ENCODE measurements at regions not wholly inside any gene's neighbourhood (a gene's known extent, or its start where the extent isn't known, plus 50 kb on each side); places are given as distances from the start of the nearest gene placed in this dataset.

DNA sequence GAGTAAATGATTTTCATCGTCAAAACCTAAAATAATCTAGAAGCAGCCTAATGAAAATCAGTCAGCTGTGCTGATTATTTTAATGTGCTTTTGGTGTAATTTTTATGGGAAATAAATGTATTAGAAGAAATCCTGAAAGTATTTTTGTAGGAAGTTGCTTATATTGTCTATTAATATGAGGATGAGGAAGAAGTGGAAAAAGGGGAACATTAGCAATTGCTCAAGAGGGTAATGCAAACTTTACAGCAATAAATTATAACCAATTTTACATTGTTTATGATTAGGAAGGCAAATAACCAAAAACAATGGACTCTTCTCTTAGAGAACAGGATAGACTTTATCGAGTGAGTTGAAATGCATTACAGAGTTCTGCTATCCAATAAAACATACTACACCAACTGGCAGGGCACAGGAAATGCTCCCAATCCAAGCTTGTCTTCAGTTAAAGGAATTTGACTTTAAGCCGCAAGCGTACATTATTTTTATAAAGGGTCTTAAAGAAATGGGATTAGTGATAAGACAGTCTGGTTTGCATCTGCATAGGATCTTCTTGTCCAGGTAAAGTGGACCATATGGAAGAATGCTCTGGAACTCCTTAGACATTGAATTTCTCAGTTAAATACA lies 374.8 kb downstream of the PDGFC start:
- DNase-seq (ENCODE audit: extremely low read depth, low read depth, low spot score): no peak

DNA sequence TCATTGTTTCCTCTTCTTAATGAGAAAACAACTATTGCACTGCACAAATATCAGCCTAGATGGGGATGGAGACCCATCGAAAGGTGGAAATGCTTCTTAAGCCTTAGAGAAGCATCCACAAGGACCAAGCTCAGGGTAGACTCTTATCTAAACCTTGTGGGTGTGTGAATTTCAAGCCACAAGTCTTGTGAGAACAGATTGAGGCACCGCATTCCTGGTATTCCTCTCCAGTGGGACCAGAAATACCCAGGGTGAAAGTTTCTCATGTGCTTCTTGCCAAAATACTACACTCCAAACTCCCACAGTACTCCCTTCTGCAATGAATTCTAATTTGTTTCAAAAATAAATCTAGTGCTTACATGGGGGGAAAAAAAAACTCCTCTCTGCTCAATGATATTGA lies 375.6 kb downstream of the PDGFC start:
- no peak for DNase-seq (ENCODE audit: extremely low read depth, low read depth, low spot score)

DNA sequence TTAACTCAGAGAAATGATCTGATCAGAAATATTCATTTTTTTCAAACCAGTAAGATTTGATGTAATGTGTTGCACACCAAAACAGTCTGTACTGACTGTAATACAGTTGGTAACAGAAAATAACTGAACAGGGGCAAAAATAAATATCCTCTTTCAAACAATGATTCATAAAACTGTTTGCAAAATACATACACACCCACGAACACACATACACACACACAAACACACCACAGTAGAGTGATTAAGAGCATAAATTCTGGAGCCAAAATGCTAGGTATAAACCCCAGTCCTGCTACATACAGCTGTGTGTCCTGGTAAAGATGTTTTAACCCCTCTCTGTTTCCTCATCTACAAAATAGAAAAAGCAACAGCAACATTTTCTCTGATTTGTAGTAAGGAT lies 376.6 kb downstream of the PDGFC start:
- no peak for DNase-seq (ENCODE audit: extremely low read depth, low read depth, low spot score)

DNA sequence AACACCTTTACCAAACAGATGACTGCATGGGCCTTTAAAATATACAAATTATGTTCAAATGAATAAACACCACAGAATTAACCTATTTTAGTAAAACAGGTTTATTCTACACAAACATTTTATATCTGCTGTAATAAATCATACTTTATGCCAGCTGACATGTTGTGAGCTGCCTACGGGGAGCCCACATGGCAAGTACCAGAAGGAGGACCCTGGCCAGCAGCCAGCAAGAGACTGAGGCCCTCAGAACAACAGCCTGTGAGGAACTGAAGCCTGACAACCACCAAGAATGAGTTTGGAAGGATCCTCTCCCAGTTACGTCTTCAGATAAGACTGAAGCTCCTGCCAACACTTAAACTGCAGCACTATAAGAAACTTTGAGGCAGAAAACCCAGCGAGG lies 377.0 kb downstream of the PDGFC start:
- no peak for DNase-seq (ENCODE audit: extremely low read depth, low read depth, low spot score)

DNA sequence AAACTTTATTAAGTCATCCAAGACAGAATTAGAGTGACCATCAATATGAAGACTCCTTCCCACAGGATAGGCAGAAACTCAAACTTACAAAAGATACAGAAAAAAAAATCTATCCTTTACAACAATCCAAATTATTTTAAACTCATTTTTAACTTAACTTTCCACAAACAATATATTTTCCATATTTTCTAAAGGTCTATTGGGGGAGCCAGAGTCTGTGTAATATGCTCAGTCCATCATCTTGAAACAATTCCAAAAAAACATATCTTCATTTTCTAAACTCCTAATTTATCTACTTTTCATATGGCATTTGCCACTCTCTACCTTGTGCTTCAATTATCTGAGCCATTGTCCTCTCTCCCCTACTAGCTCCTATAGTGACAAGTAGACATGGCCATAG lies 378.1 kb downstream of the PDGFC start:
- DNase-seq (ENCODE audit: extremely low read depth, low read depth, low spot score): no peak

DNA sequence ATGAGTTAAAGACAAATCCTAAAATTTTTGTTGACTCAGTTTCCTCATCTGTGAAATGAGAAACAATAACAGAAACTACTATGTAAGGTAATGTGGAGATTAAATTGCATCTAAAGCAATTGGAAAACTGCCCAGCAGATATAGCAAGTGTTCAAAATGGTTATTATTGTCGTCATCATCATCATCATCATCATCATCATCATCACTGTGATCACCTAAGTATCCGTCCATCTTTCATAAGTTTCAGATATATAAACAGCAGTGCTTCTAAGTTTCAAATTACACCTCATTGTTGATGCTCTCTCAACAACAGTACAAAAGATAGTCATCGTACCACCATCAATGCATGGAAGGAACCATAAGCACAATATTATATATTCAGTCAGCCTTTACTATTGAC lies 379.9 kb downstream of the PDGFC start:
- no peak for DNase-seq (ENCODE audit: extremely low read depth, low read depth, low spot score)

DNA sequence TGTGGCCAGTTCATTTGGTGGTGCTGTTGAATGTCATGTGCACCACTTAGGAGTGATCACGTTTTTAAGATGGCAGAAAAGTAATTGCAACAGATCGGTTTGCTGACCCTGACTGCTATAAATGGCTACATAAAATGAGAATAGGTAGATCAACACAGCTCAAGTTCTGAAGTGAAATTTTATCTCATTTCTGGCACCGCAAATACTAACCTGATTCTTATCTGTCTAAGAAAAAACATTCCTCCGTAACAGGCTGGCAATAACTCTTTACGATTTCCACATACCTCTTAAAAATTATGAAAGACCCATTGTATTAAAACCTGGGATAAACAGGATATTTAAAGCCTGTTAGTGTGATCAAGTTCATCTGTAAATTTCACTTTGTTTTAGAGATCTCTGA lies 387.5 kb downstream of the PDGFC start:
- DNase-seq (ENCODE audit: extremely low read depth, low read depth, low spot score): no peak

DNA sequence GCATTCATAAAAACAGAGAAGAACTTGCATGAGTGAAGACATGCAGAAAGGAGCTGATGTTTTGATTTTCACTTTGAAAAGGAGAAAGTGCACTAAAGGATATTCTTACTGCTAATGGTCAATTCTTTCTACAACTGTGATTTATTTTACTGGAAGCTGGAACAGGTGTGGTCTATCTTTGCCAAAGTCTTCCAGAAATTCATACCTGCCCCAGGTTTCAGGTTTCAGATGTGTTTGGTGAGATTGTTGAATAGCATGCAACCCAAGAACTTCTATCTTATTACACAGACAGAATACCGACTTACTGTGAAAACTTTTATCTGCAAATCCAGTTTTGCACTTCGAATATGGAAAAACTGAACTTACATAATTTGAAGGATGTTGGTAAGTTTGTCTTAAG lies 388.3 kb downstream of the PDGFC start:
- no peak for DNase-seq (ENCODE audit: extremely low read depth, low read depth, low spot score)

DNA sequence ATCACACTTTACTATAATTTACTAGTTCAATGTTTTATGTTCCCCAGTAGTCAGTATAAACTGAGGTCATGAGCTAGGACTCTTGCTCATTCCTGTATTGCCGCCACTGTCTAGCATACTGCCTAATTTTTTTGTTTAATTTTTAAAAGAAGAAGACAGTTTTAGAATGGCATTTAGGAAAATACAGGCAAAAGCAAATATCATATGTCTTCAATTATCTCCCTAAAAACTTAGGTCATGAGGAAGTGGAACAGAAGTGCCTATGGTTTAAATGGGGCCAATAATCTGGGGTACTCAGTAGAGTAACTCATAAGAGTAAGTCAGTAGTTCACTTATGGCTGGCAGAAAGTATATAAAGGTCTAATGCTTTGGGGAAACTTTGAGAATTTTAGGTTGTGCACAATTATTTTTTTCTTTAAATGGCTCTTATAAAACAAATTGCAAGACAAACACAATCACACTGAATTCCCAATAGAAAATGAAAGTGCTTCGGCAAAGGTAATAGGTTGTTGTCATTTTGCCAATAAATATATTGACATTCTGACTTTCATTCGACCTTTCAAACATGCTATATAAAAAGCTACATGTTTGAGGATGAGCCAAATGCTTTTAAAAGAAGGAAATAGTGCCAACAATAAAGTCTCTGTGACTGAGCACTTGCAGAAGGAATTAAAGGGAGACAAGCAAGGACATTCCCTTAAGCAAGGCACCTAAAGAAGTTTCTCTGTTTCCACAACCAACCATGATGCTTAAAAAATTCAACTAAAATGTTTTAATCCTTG lies 390.1 kb downstream of the PDGFC start:
- no peak for DNase-seq (ENCODE audit: extremely low read depth, low read depth, low spot score)

DNA sequence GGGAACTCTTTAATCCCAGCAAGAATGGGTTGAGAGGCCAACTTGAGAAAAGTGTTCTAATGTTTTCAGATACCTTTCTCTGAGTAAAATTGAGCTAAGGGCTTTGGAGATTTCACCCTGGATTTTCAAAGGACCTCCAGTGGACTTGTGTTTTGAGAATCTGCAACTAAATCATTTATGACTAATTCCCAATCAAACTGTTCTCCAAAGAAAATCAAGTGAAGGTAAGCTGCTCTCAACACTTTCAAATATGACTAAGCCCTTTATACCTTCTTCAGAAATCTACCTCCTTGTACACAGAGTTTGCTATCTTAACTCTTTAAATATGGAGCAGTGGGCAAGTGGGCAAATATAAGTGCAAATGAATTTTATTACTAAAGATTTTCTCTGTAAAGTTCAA lies 392.9 kb downstream of the PDGFC start:
- no peak for DNase-seq (ENCODE audit: extremely low read depth, low read depth, low spot score)

DNA sequence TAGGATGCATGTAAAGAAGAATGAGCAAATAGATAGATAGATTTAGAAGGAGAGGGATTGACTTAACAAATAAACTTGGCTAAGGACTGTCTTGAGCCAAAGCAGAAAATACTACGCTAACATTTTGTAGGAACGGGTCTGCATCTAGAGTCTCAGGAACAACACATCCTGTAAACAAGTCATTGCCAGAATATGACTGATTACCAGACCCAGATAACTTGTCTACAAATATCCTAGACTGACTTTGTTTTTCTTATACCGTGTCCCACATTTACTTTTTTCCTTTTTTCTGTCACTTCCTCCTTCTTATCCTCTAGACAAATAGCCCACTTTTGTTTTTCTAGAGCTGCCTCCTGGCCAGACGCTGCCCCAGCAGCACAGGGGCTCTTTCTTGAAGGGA lies 393.6 kb downstream of the PDGFC start:
- DNase-seq (ENCODE audit: extremely low read depth, low read depth, low spot score): no peak

DNA sequence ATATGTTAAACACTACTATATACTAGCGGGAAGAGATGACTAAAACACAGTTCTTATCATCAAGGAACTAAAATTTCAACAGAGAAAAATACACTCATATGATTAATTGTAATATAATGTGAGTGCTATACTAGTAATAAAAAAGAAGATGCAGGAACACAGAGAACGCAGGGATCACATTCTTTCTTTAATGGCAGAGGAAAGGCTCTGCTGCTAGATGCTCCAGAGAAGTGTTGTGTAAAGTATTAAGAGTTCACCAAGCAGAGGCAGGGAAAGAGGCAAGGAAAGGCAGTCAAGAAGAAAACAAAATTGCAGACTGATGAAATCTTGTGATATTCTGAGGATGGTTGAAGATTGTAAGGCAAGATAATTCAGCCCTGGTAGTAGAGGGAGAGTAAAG lies 394.7 kb downstream of the PDGFC start:
- DNase-seq (ENCODE audit: extremely low read depth, low read depth, low spot score): no peak

DNA sequence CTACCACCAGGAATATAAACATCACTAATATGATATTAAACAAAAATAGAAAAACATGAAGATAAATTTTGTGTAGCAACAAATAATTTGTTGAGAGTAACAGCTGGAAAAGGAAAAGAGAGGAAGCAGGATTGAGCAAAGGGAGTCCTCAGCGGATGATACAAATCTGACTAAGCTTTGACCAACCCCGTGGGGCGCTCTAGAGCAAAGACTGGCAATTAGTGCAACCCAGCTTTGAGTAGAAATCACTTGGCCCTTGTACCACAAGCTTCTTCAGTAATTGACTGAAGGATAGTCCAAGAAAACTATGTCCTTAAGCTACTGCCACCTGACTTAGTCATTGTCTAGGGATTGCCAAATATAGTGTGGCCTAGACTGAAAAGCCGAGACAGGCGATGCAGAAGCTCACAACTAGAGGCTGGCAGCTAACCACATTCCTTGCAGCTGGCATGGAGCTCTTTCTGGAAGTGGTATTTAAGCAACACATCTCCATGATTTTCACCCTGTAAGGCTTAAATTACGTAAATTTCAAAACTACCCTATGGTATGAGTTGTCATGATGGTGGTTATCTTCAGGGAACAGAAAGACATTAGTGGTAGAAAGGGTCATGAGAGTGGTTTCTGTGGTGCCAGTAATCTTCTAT lies 396.0 kb downstream of the PDGFC start:
- no peak for DNase-seq (ENCODE audit: extremely low read depth, low read depth, low spot score)

DNA sequence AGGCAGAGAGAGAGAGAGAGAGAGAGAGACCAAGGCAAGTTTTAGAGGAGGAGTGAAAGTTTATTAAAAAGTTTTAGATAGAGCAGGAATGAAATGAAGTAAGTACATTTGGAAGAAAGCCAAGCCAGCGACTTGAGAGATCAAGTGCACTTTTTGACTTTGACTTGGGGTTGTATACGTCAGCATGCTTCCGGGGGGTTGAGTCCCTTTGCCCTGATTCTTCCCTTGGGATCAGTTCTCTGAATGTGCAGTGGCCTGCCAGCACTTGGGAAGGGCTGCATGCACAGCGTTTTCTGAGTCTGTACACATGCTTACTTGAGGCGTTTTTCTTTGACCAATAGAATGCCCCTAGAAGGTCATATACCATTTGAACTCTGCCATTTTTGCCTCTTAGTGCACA lies 400.5 kb downstream of the PDGFC start:
- no peak for DNase-seq (ENCODE audit: extremely low read depth, low read depth, low spot score)

DNA sequence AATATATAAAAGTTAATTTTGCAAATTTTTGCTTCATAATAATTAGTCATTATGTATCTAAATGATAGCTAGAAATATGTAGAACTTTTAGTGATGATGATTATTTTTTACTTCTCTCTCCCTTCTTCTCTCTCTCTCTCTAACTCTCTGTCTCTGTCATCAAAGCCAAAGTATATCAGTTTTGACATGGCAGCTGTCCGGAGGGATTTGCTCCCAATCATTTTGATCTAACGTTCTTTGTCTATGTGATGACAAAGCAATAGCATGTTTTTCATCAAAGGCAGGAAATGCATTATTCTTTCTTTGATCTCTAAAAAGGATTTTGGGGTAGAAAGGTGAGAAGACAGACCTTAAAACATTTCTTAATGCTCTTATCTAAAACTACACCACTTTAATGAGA lies 402.1 kb downstream of the PDGFC start:
- DNase-seq (ENCODE audit: extremely low read depth, low read depth, low spot score): no peak

DNA sequence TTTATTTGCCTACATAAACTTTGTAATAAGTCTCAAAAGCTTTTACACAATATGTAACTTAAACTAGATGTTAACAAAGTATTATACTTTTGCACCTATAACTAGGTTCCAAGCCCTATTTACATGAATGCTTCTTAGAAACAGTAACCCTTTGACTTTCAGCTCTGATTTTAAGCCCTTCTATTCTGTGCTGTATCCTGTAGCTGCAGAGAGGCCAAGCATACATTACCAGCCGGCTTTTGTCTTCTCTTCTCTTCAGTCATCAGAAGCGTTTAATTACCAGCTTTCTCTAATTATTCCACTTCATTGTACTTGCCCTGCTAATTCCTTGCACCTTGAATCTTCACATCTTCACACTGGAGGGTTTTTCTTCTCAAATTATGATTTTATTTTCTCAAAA lies 403.1 kb downstream of the PDGFC start:
- DNase-seq (ENCODE audit: extremely low read depth, low read depth, low spot score): no peak

DNA sequence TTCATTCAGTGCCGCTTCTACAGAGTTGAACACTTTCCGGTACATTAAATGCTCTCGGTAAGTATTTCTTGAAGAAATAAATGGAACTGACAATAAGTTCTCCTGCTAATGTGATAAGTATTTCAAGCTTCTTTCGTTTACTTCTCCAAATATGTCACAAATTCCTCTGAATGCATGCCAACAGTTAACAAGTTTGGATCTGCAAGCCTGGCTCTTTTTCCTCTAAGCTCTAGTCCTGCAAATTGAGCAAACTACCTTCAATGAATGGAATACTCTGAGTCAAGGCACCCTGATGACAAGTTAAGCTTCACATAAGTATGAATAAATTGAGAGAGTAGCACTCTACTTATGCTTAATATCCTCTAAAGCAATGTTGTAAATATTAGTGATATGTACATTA lies 403.6 kb downstream of the PDGFC start:
- DNase-seq (ENCODE audit: extremely low read depth, low read depth, low spot score): no peak

DNA sequence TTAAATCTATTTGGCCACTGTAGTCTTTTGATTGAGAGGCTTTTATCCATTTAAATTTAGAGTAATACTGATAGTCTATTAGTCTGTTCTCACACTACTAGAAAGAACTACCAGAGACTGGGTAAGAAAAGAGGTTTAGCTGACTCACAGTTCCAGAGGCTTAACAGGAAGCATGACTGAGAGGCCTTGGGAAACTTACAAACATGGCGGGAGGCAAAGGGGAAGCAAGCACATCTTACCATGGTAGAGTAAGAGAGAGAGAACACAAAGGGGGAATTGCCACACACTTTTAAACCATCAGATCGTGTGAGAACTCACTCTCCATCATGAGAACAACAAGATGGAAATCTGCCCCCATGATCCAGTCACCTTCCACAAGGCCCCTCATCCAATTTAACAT lies 410.9 kb downstream of the PDGFC start:
- no peak for DNase-seq (ENCODE audit: extremely low read depth, low read depth, low spot score)

DNA sequence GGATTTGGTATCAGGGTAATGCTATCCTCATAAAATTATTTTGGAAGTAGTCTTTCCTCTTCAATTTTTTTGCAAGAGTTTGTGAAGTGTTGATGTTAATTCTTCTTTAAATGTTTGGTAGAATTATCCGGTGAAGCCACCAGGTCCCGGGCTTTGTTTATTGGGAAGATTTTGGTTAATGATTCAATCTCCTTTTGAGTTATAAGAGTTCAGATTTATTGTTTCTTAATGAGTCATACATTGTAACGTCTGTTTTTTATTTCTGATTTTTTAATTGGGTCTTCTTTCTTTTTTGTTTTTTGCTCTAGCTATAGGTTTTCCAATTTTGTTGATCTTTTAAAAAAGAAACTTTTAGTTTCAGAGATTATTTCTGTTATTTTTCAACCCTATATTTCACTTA lies 412.3 kb downstream of the PDGFC start:
- no peak for DNase-seq (ENCODE audit: extremely low read depth, low read depth, low spot score)

DNA sequence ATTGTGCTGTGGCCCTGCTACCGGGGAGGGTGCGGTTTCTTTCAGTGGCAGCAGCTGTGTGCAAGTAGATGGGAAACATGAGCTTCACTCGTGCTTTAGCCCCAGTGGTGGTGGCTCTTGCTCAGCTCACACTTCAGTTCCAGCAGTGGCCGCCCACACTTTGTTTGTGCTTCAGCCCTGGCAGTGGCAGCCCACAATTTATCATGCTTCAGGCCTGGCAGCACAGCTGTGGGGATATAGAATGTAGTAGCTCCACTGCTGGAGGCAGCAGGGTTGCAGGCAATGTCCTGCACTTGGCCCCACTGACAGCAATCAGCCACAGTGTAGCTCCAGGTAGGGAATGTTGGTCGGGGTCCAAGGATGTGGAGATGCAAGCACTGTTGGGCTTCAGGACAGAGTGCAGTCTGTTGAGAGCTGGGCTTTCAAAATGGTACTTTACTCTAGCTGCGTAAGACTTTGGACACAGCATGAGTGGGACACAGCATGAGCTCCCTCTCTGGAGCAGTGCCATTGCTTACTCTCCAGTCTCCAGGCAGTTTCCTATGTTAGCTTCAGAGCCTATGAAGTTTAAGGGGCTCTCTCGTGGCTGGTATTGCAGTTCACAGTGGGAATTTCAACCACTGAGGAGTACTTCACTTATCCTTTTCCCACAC lies 413.1 kb downstream of the PDGFC start:
- DNase-seq (ENCODE audit: extremely low read depth, low read depth, low spot score): no peak

DNA sequence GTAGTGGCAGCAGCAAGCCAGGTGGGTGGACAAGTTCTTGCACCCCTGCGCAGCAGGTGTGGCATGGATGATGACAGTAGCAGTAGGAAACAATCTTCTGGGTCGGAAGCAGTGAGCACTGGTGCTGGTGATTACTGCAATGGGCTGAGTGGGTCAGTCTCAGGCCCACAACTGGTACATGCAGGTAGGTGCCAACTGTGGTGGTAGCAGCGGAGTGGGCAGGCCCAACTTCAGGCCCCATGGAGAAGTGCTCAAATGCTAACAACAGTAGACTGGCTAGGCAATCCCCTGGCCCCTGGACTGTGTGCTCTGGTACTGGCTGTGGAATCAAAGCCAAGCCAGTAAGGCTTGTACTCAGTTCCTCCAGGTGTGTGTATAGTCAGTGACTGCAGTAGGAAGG lies 413.7 kb downstream of the PDGFC start:
- DNase-seq (ENCODE audit: extremely low read depth, low read depth, low spot score): no peak

DNA sequence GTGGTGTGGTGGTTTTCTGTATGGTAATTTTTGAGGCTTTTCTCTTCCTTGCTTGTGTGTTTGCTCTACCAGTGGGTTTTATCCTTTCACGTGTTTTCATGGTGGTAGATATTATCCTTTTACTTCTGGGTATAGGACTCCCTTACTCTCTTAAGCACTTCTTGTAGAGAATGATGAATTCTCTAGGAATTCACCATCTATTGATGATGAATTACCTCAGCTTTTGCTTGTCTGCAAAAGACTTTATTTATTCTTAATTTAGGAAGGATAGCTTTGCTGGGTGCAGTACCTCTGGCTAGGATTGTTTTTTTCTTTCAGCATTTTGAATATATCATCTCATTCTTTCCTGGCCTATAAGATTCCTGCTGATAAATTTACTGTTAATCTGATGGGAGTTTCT lies 415.3 kb downstream of the PDGFC start:
- DNase-seq (ENCODE audit: extremely low read depth, low read depth, low spot score): no peak
